Ovary (tissue), 7 donors: ENCODE measurements at regions not wholly inside any gene's neighbourhood (a gene's known extent, or its start where the extent isn't known, plus 50 kb on each side); places are given as distances from the start of the nearest gene placed in this dataset.

Experiments
- DNase-seq, 5 donors: peaks; one replicate each; pipeline ENCODE4 v3.0.0-alpha.2; 2019 to 2020
- H3K27ac ChIP-seq, 2 donors: fragments of 200-600 bp; one replicate each; pipeline versions ENCODE4 v1.5.1 to v1.8.0; 2019 to 2022
- H3K27me3 ChIP-seq: fragments of 200-600 bp; one replicate; pipeline ENCODE4 v1.8.0; 2022
- H3K36me3 ChIP-seq: fragments of 200-600 bp; sonication (generic); one replicate; pipeline ENCODE4 v1.5.1; 2019
- H3K4me1 ChIP-seq: one replicate; pipeline ENCODE4 v1.8.1; 2013; ENCODE audit warnings: mild to moderate bottlenecking, moderate library complexity; ENCODE audit not compliant: insufficient read depth
- H3K4me3 ChIP-seq: fragments of 200-600 bp; sonication (generic); one replicate; pipeline ENCODE4 v1.5.1; 2017
- H3K9me3 ChIP-seq, 2 donors: fragments of 200-600 bp in 1 of 2; sonication (generic) in 1 of 2; one replicate each; pipeline versions ENCODE4 v1.5.1 to v1.8.1; 2013 to 2019; ENCODE audit warnings: mild to moderate bottlenecking in 1 of 2, moderate library complexity in 1 of 2
- CTCF ChIP-seq, 3 donors: fragments of 450-650 bp in 2 of 3; fragments of 200-600 bp in 1 of 3; IDR thresholded peaks; one replicate each; pipeline versions ENCODE4 v1.5.1 to v1.8.0; 2016 to 2022; ENCODE audit warnings: antibody characterized with exemption in 3 of 3, mild to moderate bottlenecking in 1 of 3
- EP300 ChIP-seq: sonication (generic); formaldehyde crosslinking; IDR thresholded peaks from one replicate; pipeline ENCODE4 v1.6.1; 2017; ENCODE audit warnings: antibody characterized with exemption
- POLR2A ChIP-seq: fragments of 450-650 bp; IDR thresholded peaks from one replicate; pipeline ENCODE4 v1.6.1; 2017; ENCODE audit warnings: antibody characterized with exemption, mild to moderate bottlenecking, moderate library complexity
- WGBS, 3 donors: extraction: QIAGEN DNeasy Blood & Tissue Kit in 1 of 3; methylation state at CpG; one replicate each; pipeline versions ENCODE4 v1.1.5 to v1.1.7; 2013 to 2017; 5-methylcytosine and 5-hydroxymethylcytosine counted together
- intact Hi-C, 4 donors: fragments of 100-400 bp; cut with DNase I; formaldehyde crosslinking; loops; one replicate each; pipeline versions ENCODE4 v1.11.0 to v1.15.1; 2022 to 2023
- donor health status: DM: no; HTN: no; CAD: no; lungs with moderate emphysema.
- donor health status: DM: no; HTN: no; CAD: no.
- donor health status: Bipolar disorder and iron deficiency.
- donor health status: DM: no; HTN: no; CAD: no.
- donor health status: DM: yes; HTN: yes; CAD: no.

- no peak for TF ChIP-seq EP300
- TF ChIP-seq CTCF (IDR thresholded peaks at IDR 0.05): peak in 1 of 3 donors; percentile 26
- Histone ChIP-seq H3K4me1 (peaks cover 22% of the 10 kb centered on the region), H3K4me3 (no peak overlapping the region), H3K36me3 (no peaks in the 10 kb centered on the region), H3K27ac (peak overlapping the region in 1 of 2 donors; percentile 31), H3K27me3 (no peaks in the 10 kb centered on the region), H3K9me3 (no peaks in the 10 kb centered on the region)
- intact Hi-C loops: loop anchor here in 1 of 4 donors (5.0 kb wide), 1 partner anchor 189 kb away; the partner anchor contains the start of gene DYRK2
- 49 to 58% (median 54%) methylated on average over 11 of the region's 11 CpGs for WGBS, 3 donors
- peak in 1 of 5 donors; percentile 23 for DNase-seq
Observed at GRCh38 chr12:67457778-67458665, 188.9 kb downstream of the CAND1 start.

- Histone ChIP-seq H3K27ac (no peak overlapping the region), H3K4me3 (no peak overlapping the region), H3K4me1 (peaks cover 22% of the 10 kb centered on the region), H3K36me3 (no peaks in the 10 kb centered on the region), H3K9me3 (no peaks in the 10 kb centered on the region), H3K27me3 (no peaks in the 10 kb centered on the region)
- DNase-seq: no peak
- WGBS, 3 donors: 4 to 9% (median 8%) methylated on average over 1 of the region's 1 CpG
- intact Hi-C loops: loop anchor here in 1 of 4 donors (5.0 kb wide), 1 partner anchor 188 kb away; the partner anchor contains the start of gene DYRK2
- no peak for TF ChIP-seq POLR2A
- TF ChIP-seq EP300: no peak
- no peak for TF ChIP-seq CTCF (IDR thresholded peaks at IDR 0.05)
Observed at GRCh38 chr12:67459173-67459572, 189.4 kb upstream of the DYRK2 start.

DNA sequence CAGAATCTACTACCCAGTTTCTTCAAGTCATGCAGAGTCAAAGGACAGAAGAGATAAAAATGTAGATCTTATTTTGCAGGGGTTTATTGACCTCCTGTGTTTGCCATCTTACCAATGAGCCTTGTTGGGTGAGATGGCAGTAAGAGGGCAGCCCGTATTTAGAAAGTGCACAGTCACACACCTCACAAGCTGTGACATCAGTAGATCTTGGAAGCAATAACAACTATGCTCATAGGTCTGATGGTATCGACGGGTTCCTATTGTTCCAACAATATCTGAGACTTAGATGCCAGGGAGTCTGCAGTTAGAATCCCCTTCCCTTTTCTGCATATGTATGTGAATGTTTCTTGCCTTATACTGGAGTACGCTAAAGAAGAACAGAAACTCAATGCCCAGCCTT is 189.0 kb upstream of the DYRK2 start:
- H3K9me3 ChIP-seq: no peaks in the 10 kb centered on the region
- intact Hi-C loops: loop anchor here in 1 of 4 donors (5.0 kb wide), 1 partner anchor 188 kb away; the partner anchor contains the start of gene DYRK2
- H3K4me3 ChIP-seq: no peak overlapping the region
- no peak for TF ChIP-seq CTCF (IDR thresholded peaks at IDR 0.05)
- no peak for TF ChIP-seq POLR2A
- TF ChIP-seq EP300: no peak
- 87 to 94% (median 93%) methylated on average over 4 of the region's 4 CpGs for WGBS, 3 donors
- H3K27ac ChIP-seq: no peak overlapping the region
- H3K36me3 ChIP-seq: no peaks in the 10 kb centered on the region
- no peaks in the 10 kb centered on the region for H3K27me3 ChIP-seq
- H3K4me1 ChIP-seq: peaks cover 22% of the 10 kb centered on the region
- DNase-seq: no peak

DNA sequence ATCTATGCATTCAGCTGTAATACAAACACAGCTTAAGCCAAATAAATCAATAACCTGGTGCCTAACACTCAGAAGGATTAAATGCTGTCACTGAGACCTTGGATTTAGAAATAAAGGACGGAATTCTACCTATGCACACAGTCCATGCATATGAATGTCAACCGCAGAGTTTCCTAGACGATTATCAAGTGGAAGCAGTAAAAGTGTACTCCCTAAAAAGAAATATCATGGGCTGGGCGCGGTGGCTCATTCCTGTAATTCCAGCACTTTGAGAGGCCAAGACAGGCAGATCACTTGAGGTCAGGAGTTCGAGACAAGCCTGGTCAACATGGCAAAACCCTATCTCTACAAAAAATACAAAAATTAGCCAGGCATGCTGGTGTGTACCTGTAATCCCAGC is 188.2 kb upstream of the DYRK2 start:
- WGBS, 3 donors: 52 to 76% (median 59%) methylated on average over 6 of the region's 6 CpGs
- Histone ChIP-seq H3K4me3 (no peak overlapping the region), H3K27ac (no peak overlapping the region), H3K9me3 (no peaks in the 10 kb centered on the region), H3K36me3 (no peaks in the 10 kb centered on the region), H3K27me3 (no peaks in the 10 kb centered on the region), H3K4me1 (peaks cover 22% of the 10 kb centered on the region)
- TF ChIP-seq CTCF (IDR thresholded peaks at IDR 0.05) (no peak), EP300 (no peak), POLR2A (no peak)
- DNase-seq: no peak
- intact Hi-C loops: no loop called here
